Endothelial cell of umbilical vein (primary cell): ENCODE measurements at regions not wholly inside any gene's neighbourhood (a gene's known extent, or its start where the extent isn't known, plus 50 kb on each side); places are given as distances from the start of the nearest gene placed in this dataset.

Source experiments
- BruUV-seq: library from RNA; stranded (reverse); fragments of 400-500 nt; replicated peaks from 2 replicates; lab custom pipeline; 2021; lab: Mats Ljungman, UMichigan
- CTCF ChIA-PET: fragments of 300-600, 350-600 bp; sonication (Branson Sonifier 250); formaldehyde crosslinking; loops from one replicate; lab custom pipeline; 2021; ENCODE audit warnings: antibody characterized with exemption, inconsistent platforms; lab: Charles Lee
- POLR2A ChIA-PET: fragments of 300-600, 350-600 bp; sonication (Branson Sonifier 250); formaldehyde crosslinking; loops from one replicate; lab custom pipeline; 2021; ENCODE audit warnings: antibody characterized with exemption, inconsistent platforms; lab: Charles Lee
- DNase-seq: peaks from one replicate; pipeline ENCODE4 v3.0.0-alpha.2; 2011; ENCODE audit warnings: low read depth, low spot score
- FAIRE-seq: peaks from 2 replicates; lab custom pipeline; 2011; peaks lifted over from hg19 to GRCh38; lab: Jason Lieb, UNC
- H2AFZ ChIP-seq: 2 replicates; pipeline ENCODE4 v1.6.0; 2012; ENCODE audit warnings: low read depth, low read length, control low read depth, inconsistent platforms
- H3K27ac ChIP-seq: 2 replicates; pipeline ENCODE4 v1.5.1; 2011; ENCODE audit warnings: low read depth, mild to moderate bottlenecking, control low read depth, low read length, moderate library complexity; ENCODE audit not compliant: insufficient read depth
- H3K27me3 ChIP-seq, 2 experiments: 2 replicates each; pipeline versions ENCODE4 v1.6.0 to v1.6.1; 2011; ENCODE audit warnings: low read length in 2 of 2, mixed read lengths in 1 of 2; ENCODE audit not compliant: control insufficient read depth in 2 of 2, insufficient read depth in 2 of 2
- H3K36me3 ChIP-seq, 2 experiments: 2 replicates in 1 of 2; 3 replicates in 1 of 2; pipeline ENCODE4 v1.5.1; 2011; ENCODE audit warnings: low read length in 2 of 2, mild to moderate bottlenecking in 1 of 2, moderate library complexity in 1 of 2; ENCODE audit not compliant: control insufficient read depth in 2 of 2, insufficient read depth in 2 of 2; ENCODE audit errors: extremely low read depth in 1 of 2
- H3K4me1 ChIP-seq: 3 replicates; pipeline ENCODE4 v1.5.1; 2011; ENCODE audit warnings: mild to moderate bottlenecking, low read length; ENCODE audit not compliant: control insufficient read depth, insufficient read depth; ENCODE audit errors: extremely low read depth
- H3K4me2 ChIP-seq: 2 replicates; pipeline ENCODE4 v1.6.1; 2011; ENCODE audit warnings: low read length, control low read depth, mixed read lengths; ENCODE audit not compliant: insufficient read depth
- H3K4me3 ChIP-seq, 3 experiments: fragments of 200-600 bp in 1 of 3; sonication (generic), shearing (Covaris generic) in 1 of 3; replicated peaks in 1 of 3; 2 replicates each; pipeline ENCODE4 v1.5.1; 2011 to 2016; ENCODE audit warnings: control low read depth in 3 of 3, low read length in 3 of 3, mild to moderate bottlenecking in 2 of 3, inconsistent platforms in 1 of 3, low read depth in 1 of 3, moderate library complexity in 1 of 3; ENCODE audit not compliant: insufficient read depth in 1 of 3
- H3K79me2 ChIP-seq: 2 replicates; pipeline ENCODE4 v1.6.0; 2012; ENCODE audit warnings: low read length, inconsistent platforms; ENCODE audit not compliant: control insufficient read depth, insufficient read depth
- H3K9ac ChIP-seq: replicated peaks from 2 replicates; pipeline ENCODE3; 2011; ENCODE audit warnings: low read length, control low read depth; ENCODE audit not compliant: insufficient read depth; ENCODE audit errors: extremely low read depth
- H3K9me1 ChIP-seq: replicated peaks from 3 replicates; pipeline ENCODE4 v1.6.0; 2011; ENCODE audit warnings: mild to moderate bottlenecking, low read length; ENCODE audit not compliant: control insufficient read depth, insufficient read depth; ENCODE audit errors: extremely low read depth
- H3K9me3 ChIP-seq: replicated peaks from 2 replicates; pipeline ENCODE4 v1.5.1; 2012; ENCODE audit warnings: low read length, inconsistent platforms; ENCODE audit not compliant: control insufficient read depth, insufficient read depth
- H4K20me1 ChIP-seq: replicated peaks from 2 replicates; pipeline ENCODE3; 2011; ENCODE audit warnings: mild to moderate bottlenecking, low read length; ENCODE audit not compliant: control insufficient read depth, insufficient read depth; ENCODE audit errors: extremely low read depth
- EZH2 ChIP-seq: IDR thresholded peaks from 2 replicates; pipeline ENCODE4 v1.6.1; 2012; ENCODE audit warnings: borderline replicate concordance, low read depth, mild to moderate bottlenecking, moderate library complexity, low read length, inconsistent platforms; ENCODE audit not compliant: severe bottlenecking
- FOS ChIP-seq: IDR thresholded peaks from 2 replicates; pipeline ENCODE4 v1.6.1; 2011; ENCODE audit warnings: mild to moderate bottlenecking, low read length, moderate library complexity, borderline replicate concordance; ENCODE audit not compliant: insufficient read depth
- GATA2 ChIP-seq: IDR thresholded peaks from 2 replicates; pipeline ENCODE4 v1.7.0; 2011; ENCODE audit warnings: low read depth, mild to moderate bottlenecking, moderate library complexity, mixed read lengths, low read length; ENCODE audit not compliant: insufficient read length, insufficient read depth
- MYC ChIP-seq: IDR thresholded peaks from one replicate; pipeline ENCODE4 v1.6.1; 2011; ENCODE audit warnings: mild to moderate bottlenecking, low read depth, low read length
- POLR2A ChIP-seq: IDR thresholded peaks from 2 replicates; pipeline ENCODE4 v1.6.1; 2012; ENCODE audit warnings: low read depth, mild to moderate bottlenecking, control low read depth, low read length
- POLR2AphosphoS5 ChIP-seq: IDR thresholded peaks from 2 replicates; pipeline ENCODE4 v1.6.1; 2012; ENCODE audit warnings: low read depth, mild to moderate bottlenecking, control low read depth, low read length, moderate library complexity; ENCODE audit not compliant: insufficient read depth
- dilution Hi-C: fragments of 300-500 bp; cut with MboI; formaldehyde crosslinking; loops from one replicate; pipeline ENCODE4 v1.15.0; 2019; ENCODE audit warnings: low sequenced_read_pairs; ENCODE audit not compliant: extremely low pct_ligation_motif_present
- intact Hi-C: fragments of 100-400 bp; cut with micrococcal nuclease; formaldehyde crosslinking; loops from one replicate; pipeline ENCODE4 v1.10.0; 2022
- TF ChIP-seq, protein P1 (sequence below), 2 donors: IDR thresholded peaks; 1 replicate in 1 of 2; 2 replicates in 1 of 2; pipeline ENCODE4 v1.5.1; 2011; ENCODE audit warnings: low read length in 2 of 2, mild to moderate bottlenecking in 2 of 2, moderate library complexity in 2 of 2, control low read depth in 1 of 2, inconsistent platforms in 1 of 2, low read depth in 1 of 2; ENCODE audit not compliant: insufficient read depth in 1 of 2; ENCODE audit errors: extremely low read depth in 1 of 2
- TF ChIP-seq, protein P2 (sequence below): IDR thresholded peaks from 2 replicates; pipeline ENCODE4 v1.6.1; 2011; ENCODE audit not compliant: insufficient read depth, insufficient read length

DNA sequence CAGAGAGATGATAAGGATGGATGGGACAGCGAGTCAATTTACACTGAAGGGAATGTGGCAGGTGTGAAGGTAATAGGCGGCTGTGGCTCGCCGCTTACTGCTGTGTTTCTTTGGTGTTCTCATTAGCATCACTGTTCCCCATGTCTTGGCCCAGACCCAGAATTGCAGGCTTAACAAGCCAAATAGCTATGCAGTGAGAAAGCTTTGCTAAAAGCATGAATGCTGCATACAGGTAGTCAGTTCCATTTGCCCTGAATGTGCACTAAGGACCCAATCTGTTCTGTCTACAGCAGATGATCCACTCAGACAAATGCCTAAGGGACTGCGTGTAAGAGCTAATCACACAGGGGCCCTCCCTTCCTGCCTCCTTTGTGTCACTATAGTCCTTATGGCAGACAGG, 262.6 kb downstream of the DCDC2C start:
- no peak overlapping the region for H3K9ac ChIP-seq
- no peak overlapping the region for H3K4me3 ChIP-seq
- no peak overlapping the region for H3K27ac ChIP-seq
- no peaks in the 10 kb centered on the region for H3K9me1 ChIP-seq
- no peaks in the 10 kb centered on the region for H3K79me2 ChIP-seq
- H3K36me3 ChIP-seq, result no peaks in the 10 kb centered on the region
- FAIRE-seq (no peak), DNase-seq (no peak)
- no peaks in the 10 kb centered on the region for H3K4me1 ChIP-seq
- CTCF ChIA-PET, result interaction anchor here (1.4 kb wide), 1 partner anchor 10 kb away, joined by 3 read pairs; no protein-coding TSS in a partner anchor
- H3K27me3 ChIP-seq, result no peaks in the 10 kb centered on the region
- intact Hi-C loops (no loop called here), dilution Hi-C loops (no loop called here)
- H3K9me3 ChIP-seq, result no peaks in the 10 kb centered on the region
- no TSS peak for BruUV-seq
- no peak overlapping the region for H3K4me2 ChIP-seq
- no peak overlapping the region for H2AFZ ChIP-seq
- TF ChIP-seq, protein P1, sequence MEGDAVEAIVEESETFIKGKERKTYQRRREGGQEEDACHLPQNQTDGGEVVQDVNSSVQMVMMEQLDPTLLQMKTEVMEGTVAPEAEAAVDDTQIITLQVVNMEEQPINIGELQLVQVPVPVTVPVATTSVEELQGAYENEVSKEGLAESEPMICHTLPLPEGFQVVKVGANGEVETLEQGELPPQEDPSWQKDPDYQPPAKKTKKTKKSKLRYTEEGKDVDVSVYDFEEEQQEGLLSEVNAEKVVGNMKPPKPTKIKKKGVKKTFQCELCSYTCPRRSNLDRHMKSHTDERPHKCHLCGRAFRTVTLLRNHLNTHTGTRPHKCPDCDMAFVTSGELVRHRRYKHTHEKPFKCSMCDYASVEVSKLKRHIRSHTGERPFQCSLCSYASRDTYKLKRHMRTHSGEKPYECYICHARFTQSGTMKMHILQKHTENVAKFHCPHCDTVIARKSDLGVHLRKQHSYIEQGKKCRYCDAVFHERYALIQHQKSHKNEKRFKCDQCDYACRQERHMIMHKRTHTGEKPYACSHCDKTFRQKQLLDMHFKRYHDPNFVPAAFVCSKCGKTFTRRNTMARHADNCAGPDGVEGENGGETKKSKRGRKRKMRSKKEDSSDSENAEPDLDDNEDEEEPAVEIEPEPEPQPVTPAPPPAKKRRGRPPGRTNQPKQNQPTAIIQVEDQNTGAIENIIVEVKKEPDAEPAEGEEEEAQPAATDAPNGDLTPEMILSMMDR (IDR thresholded peaks at IDR 0.05; ENCODE audit: extremely low read depth in 1 of 2, insufficient read depth in 1 of 2, low read depth in 1 of 2, low read length in 2 of 2), result no peak
- no peak for TF ChIP-seq EZH2
- TF ChIP-seq, protein P2, sequence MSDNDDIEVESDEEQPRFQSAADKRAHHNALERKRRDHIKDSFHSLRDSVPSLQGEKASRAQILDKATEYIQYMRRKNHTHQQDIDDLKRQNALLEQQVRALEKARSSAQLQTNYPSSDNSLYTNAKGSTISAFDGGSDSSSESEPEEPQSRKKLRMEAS, result no peak
- no peak for TF ChIP-seq POLR2AphosphoS5
- TF ChIP-seq POLR2A, result no peak
- TF ChIP-seq MYC, result no peak
- no peaks in the 10 kb centered on the region for H4K20me1 ChIP-seq
- POLR2A ChIA-PET, result no interaction called here

DNA sequence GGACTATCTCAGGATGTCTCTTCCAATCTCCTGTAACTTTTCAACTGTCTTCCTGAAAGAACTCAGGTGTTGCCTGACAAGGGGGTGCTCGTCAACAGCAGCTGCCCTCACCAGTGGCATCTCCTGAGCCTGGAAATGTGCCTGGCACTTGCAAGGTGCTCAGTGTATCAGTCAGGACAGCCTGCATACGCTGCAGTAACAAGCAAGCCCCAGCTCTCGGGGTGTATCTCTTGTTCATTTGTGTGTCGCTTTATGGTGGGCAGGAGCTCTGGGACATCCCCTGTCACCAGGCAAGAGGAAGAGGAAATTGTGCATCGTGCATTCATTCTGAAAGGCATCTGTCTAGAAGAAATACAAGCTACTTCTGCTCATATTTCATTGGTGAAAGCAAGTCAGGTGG, 263.1 kb downstream of the DCDC2C start:
- Histone ChIP-seq H4K20me1 (no peaks in the 10 kb centered on the region), H3K27me3 (no peaks in the 10 kb centered on the region), H3K36me3 (no peaks in the 10 kb centered on the region), H3K9ac (no peak overlapping the region), H3K27ac (no peak overlapping the region), H3K4me2 (no peak overlapping the region), H2AFZ (no peak overlapping the region), H3K4me3 (no peak overlapping the region), H3K79me2 (no peaks in the 10 kb centered on the region), H3K9me3 (no peaks in the 10 kb centered on the region), H3K4me1 (no peaks in the 10 kb centered on the region), H3K9me1 (no peaks in the 10 kb centered on the region)
- TF ChIP-seq MYC, result no peak
- TF ChIP-seq EZH2, result no peak
- TF ChIP-seq, protein P2, result no peak
- TF ChIP-seq GATA2, result no peak
- TF ChIP-seq POLR2A, result no peak
- no peak for TF ChIP-seq FOS
- BruUV-seq, result no TSS peak
- FAIRE-seq, result no peak
- POLR2A ChIA-PET, result no interaction called here
- intact Hi-C loops, result no loop called here
- CTCF ChIA-PET, result interaction anchor here (1.4 kb wide), 1 partner anchor 11 kb away, joined by 3 read pairs; no protein-coding TSS in a partner anchor
- dilution Hi-C loops, result no loop called here
- no peak for DNase-seq
